NCI-H2107 treated with DMSO at 0.1 percent for 48 hours (cell line): ENCODE measurements at regions not wholly inside any gene's neighbourhood (a gene's known extent, or its start where the extent isn't known, plus 50 kb on each side); places are given as distances from the start of the nearest gene placed in this dataset.
A peak's percentile ranks its signal among the peaks of the same experiment; 100 is the strongest.

ENCODE experiments used
- DNase-seq: peaks from one replicate; lab custom pipeline; 2025; ENCODE audit not compliant: unreplicated experiment; lab: John Stamatoyannopoulos, UW

- no peak for DNase-seq
Measured at GRCh38 chr12:78580296-78580695, 284.3 kb upstream of the SYT1 start.

DNA sequence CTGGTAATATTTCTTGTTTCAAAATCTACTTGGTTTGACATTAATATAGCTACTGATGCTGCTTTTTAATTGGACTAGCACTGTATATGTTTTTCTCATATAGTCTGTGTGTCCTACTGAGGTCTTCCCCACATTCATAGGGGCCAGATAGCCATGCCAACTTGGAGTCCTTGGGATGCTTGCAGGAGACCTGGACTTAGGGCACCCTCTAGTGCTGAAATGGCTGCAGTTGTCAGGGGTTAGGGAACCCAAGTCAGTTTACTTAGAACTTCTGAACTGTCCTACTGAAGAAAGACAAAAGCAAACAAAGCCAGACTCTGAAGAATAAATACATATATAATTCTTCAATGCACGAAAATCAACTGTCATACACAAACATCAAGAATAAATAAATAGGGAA is 279.9 kb upstream of the SYT1 start:
- no peak for DNase-seq

GRCh38 chr12:78585132-78585531 is 279.4 kb upstream of the SYT1 start:
- DNase-seq = no peak

DNA sequence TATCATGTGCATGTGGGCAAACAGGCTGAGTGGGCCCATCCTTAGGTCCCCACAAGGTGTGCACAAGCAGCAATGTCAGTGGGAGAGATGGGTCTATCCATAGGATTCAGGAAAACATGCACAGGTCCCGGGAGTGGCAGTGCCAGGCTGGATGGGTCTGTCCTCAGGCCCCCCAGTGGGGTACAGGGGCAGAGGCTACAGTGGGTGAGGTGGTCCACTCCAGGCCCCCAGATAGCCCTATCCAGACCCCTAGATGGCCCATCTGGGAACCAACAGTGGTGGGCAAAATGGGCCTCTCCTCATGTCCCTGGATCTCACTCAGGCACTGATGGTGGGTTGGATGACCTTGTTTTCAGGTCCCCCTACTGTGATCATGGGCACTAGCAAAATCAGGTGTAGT is 277.8 kb upstream of the SYT1 start:
- DNase-seq = no peak

DNA sequence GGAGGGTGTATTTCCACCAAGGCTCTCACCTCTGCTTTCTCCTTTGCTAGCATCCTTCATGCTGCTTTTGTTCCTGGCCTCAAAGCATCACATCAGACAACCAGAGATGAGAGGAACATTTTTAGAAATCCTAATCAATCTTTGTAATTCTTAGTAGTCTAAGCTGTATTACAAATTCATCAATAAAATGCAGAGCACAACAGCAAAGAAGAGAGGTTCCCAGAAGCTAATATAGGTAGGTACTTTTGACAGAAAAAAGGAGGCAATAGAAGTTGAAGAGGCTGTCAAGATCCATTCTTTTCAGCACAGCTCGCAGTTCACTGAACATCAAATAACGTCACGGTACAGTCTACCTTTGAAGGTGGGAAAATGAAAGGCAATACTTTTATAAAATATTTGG is 265.2 kb upstream of the SYT1 start:
- DNase-seq = no peak

DNA sequence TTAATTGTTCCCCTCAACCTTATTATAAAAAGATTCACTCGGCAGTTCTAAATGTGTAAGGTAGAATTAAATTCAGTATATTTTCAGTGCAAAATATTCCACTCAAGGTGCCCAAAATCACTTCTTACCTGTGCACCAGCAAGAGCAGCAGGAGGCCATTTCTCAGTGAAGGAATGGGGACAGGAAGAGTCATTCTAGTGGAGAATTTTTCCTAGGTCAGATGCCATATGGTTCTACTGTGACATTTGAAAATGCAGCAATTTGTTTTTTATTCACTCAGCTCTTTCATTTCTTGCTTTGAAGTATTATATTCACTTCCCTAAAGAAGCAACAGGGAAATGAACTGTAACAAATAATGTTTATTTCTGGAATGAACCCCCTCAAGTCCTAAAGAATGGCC is 264.0 kb upstream of the SYT1 start:
- no peak for DNase-seq

DNA sequence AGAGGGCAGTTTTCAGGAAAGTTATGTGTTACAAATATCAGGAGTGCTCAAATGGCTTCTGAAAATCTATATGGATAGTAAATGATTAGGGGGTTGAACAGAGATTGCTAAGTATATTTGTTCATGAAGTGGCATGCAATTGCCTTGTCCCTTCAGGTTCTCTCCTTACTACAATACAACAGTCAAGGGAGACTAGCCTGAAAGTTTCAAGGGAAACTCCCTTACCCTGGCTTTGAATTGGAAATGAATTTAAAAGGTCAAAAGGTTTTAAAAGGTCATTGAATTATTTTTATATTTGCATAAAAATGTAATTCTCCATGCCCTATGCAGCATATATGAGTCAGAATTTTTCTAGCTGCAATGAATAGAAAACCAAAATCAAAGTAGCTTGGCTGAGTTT is 253.1 kb upstream of the SYT1 start:
- DNase-seq = no peak

GRCh38 chr12:78612190-78612589 is 252.4 kb upstream of the SYT1 start:
- no peak for DNase-seq

DNA sequence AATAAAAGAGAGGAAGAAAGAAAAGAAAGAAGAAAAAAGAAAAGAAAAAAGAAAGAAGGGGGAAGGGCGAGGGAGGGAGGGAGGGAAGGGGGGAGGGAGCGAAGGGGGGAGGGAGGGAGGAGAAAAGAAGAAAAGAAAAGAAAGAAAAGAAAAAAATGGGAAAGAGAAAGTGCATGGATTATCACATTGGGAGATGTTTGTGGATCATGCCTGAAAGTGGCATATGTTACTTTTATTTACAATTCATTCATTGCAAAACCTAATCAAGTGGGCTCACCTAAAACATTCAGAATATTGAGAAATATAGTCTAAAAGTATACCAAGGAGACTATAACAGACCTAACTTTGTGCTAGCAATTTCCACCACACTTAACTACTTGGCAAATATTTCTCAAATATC is 246.9 kb upstream of the SYT1 start:
- DNase-seq = no peak

- no peak for DNase-seq
Measured at GRCh38 chr12:78622529-78623195, 241.9 kb upstream of the SYT1 start.

- DNase-seq = no peak
Measured at GRCh38 chr12:78628491-78629100, 236.0 kb upstream of the SYT1 start.

DNA sequence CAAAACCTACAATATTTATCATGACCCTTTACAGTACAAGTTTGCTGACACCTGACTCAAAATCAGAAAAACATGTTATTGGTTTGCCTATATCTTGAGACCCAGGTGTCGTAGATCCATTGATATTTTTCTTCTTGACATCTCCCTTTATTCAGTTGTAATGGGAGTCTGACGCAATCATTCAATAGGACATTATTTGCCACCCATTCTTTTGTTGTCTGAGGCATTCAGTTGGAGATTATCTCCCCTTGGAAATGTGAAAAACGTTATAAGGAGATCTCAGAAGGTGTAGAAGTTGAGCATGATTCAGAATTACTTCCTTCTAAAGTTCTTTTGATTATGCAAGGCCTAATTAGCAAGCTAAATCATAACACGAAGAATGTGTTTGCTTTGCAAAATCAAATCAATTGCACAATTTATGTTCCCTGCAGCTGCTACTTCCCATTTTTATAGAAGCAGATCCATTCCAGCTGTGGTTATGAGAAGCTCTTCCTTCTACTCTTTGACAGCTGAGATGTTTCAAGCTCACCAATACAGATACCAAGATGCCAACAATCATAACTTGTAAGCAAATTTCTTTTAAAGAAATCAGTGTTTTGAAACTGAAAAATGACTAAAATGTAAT is 228.2 kb upstream of the SYT1 start:
- no peak for DNase-seq

DNA sequence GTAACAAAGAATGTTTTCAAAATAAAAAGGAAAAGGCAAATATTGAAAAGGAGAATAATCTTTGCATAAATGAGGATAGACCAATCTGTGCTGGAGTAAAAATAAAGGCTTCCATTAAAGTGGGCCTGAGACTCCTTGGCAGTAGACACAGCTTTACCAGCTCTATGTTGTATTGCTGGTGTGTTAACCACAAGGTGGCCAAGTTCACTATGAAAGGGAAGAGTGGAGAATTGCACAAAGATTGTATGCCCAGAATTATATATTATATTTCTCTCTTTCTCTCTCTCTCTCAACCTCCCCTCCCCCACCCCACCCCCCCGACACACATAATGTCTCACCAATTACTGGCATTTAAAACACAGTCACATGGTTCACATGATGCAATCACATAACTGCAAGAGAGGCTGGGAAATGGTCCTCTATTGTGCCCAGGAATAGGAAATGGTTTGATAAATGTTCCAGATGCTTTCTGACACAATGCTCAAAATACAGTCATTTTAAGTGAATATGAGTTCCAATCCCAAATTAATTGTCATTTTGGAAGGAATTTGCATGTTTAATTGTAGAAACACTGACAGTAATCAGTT is 222.6 kb upstream of the SYT1 start:
- no peak for DNase-seq

GRCh38 chr12:78645956-78646355 is 218.6 kb upstream of the SYT1 start:
- peak; percentile 17 for DNase-seq

DNA sequence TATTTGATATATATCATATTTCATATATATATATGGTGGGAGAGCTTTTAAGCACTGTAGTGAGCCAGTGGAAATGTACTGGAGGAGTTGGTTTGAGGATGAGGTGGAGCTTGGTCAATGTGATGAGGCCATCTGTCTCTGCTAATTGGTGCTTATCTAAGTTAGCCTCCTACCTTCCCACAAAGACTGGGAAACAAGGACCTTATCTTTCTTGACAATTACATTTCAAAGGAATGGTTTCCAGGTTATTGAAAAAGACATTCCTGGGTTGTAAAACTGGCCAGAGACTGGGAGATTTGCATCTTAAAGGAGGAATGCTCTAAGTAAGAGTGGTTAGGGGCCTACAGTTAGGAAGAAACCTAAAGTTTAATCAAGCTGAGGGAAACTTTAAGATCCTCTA is 212.8 kb upstream of the SYT1 start:
- no peak for DNase-seq

DNA sequence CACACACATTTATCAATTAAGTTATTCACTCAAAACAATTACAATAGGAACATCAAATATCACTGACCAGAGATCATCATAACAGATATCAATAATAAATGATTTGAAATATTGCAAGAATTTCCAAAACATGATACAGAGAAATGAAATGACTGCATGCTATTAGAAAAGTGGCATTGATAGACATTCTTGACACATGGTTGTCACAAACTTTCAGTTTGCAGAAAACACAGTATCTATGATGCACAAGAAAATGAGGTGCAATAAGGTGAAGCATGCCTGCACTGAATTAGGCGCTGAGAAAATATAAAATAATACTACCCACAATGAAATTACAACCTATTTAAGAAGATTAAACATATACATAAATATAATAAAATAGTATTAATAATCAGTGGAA is 198.0 kb upstream of the SYT1 start:
- DNase-seq = no peak

GRCh38 chr12:78671295-78671694 is 193.3 kb upstream of the SYT1 start:
- DNase-seq = no peak

DNA sequence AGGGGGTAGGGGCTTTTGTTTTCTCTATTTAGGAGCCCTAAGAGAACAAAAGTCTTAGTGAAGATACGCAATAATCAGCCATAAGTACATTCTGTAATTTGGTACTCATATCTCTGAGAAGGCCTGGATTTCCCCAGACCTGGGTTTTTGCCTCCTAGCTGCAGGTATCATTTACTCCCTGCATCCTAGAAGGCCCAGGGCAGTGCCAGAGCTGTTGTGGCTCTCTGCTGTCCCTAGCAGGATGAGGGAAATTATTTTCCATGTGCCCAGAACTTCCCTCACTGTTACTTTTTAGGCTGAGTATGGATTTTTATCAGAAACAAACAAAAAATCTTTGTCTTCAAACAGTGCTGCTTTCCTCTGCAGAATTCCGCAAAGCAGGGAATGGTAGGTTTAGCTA is 192.5 kb upstream of the SYT1 start:
- DNase-seq = no peak

GRCh38 chr12:78674311-78675090 is 190.1 kb upstream of the SYT1 start:
- DNase-seq = peak; percentile 16

DNA sequence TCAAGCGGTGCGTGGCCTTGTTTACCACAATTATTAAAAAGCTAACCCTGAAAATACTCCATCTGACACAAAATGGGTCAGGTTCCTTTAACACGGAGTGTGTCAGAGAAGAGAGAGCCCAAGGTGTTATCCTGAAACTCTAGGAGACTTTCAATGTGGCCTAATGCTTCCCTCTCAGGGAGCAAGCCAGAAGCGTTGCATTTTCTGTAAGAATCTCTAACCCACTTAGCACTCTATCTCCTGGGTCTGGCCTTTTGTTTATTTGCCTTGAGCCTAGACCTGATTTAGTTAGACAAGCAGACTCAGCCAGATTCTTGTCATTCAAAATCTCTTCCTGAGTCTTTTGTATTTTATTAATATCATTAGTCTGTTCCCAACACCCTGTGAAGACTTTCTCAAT is 184.0 kb upstream of the SYT1 start:
- peak; percentile 90 for DNase-seq

- no peak for DNase-seq
Measured at GRCh38 chr12:78683031-78683430, 181.5 kb upstream of the SYT1 start.

GRCh38 chr12:78683626-78684025 is 180.9 kb upstream of the SYT1 start:
- DNase-seq = no peak
